Subcutaneous abdominal adipose tissue (tissue), 5 donors: ENCODE measurements at regions not wholly inside any gene's neighbourhood (a gene's known extent, or its start where the extent isn't known, plus 50 kb on each side); places are given as distances from the start of the nearest gene placed in this dataset.

Experiments
- H3K27ac ChIP-seq: one replicate; pipeline ENCODE4 v1.7.0; 2013; ENCODE audit warnings: low read depth, mild to moderate bottlenecking, inconsistent platforms, low read length, moderate library complexity
- H3K27me3 ChIP-seq, 5 donors: one replicate each; pipeline ENCODE4 v1.7.0; 2013; ENCODE audit warnings: low read length in 5 of 5, inconsistent platforms in 1 of 5; ENCODE audit not compliant: control insufficient read depth in 5 of 5, insufficient read depth in 4 of 5
- H3K36me3 ChIP-seq, 5 donors: one replicate each; pipeline ENCODE4 v1.7.0; 2013; ENCODE audit warnings: low read length in 5 of 5; ENCODE audit not compliant: control insufficient read depth in 5 of 5, insufficient read depth in 5 of 5
- H3K4me1 ChIP-seq, 5 donors: one replicate each; pipeline ENCODE4 v1.7.0; 2013; ENCODE audit warnings: low read length in 5 of 5, mild to moderate bottlenecking in 3 of 5, moderate library complexity in 1 of 5; ENCODE audit not compliant: control insufficient read depth in 5 of 5, insufficient read depth in 5 of 5
- H3K4me3 ChIP-seq, 5 donors: one replicate each; pipeline ENCODE4 v1.7.0; 2013; ENCODE audit warnings: low read length in 5 of 5, low read depth in 1 of 5
- H3K9ac ChIP-seq, 5 donors: one replicate each; pipeline ENCODE4 v1.7.0; 2013; ENCODE audit warnings: low read length in 5 of 5, mild to moderate bottlenecking in 4 of 5, moderate library complexity in 3 of 5
- H3K9me3 ChIP-seq, 5 donors: one replicate each; pipeline ENCODE4 v1.7.0; 2013; ENCODE audit warnings: low read length in 5 of 5; ENCODE audit not compliant: control insufficient read depth in 5 of 5
- donor health status: healthy.
- donor health status: healthy.
- donor health status: healthy.
- donor health status: healthy.
- donor health status: healthy.

GRCh38 chr18:40094441-40094840 lies 1860.6 kb upstream of the PIK3C3 start:
- Histone ChIP-seq H3K27ac (no peak overlapping the region), H3K4me3 (no peak overlapping the region), H3K36me3 (no peaks in the 10 kb centered on the region), H3K9ac (no peak overlapping the region), H3K27me3 (no peaks in the 10 kb centered on the region), H3K4me1 (no peaks in the 10 kb centered on the region), H3K9me3 (peaks cover 0 to 5% (median 0%) of the 10 kb centered on the region in 5 donors)

DNA sequence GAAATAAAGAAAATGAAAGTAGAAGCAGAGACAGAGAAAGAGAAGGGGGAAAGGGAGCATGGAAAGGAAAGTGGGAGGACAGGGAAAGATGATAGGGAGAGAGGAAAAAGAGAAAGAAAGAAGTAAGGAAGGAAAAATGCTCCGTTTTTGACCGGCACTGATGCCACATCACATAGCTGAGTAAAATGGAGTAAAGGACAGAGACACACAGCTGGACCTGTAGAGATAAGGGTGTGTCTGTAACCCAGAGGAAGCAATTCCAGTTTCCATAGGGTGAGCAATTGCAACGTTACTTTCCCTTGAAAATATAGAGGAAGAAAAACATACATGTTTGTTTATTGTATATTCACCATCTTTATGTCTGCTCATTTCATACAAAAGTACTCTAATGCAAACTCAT lies 1866.9 kb upstream of the PIK3C3 start:
- Histone ChIP-seq H3K27ac (no peak overlapping the region), H3K9me3 (peaks cover 0 to 5% (median 0%) of the 10 kb centered on the region in 5 donors), H3K27me3 (no peaks in the 10 kb centered on the region), H3K9ac (no peak overlapping the region), H3K4me3 (peak overlapping the region in 1 of 5 donors; percentile 32), H3K4me1 (no peaks in the 10 kb centered on the region), H3K36me3 (no peaks in the 10 kb centered on the region)

DNA sequence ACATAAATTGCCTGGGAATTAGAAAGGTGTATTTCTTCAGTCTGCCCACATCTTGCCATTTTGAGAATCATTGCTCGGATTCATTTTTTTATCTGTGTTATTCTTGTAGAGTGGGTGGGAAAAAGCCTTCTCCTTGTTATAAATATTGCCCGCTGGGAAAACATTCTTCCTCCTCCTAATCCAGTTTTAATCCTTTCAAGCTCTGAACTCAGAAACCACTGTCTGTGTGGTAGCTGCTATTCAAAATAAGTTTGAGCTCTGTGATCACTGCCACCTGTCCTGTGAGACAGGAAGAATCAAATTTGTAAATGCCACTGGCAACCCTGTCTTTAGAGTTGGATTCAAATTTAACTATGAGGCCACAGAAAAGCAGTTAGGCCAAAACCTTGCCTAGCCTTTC lies 1875.2 kb upstream of the PIK3C3 start:
- Histone ChIP-seq H3K9me3 (no peaks in the 10 kb centered on the region), H3K9ac (no peak overlapping the region), H3K36me3 (no peaks in the 10 kb centered on the region), H3K4me3 (no peak overlapping the region), H3K27ac (no peak overlapping the region), H3K27me3 (no peaks in the 10 kb centered on the region), H3K4me1 (no peaks in the 10 kb centered on the region)

DNA sequence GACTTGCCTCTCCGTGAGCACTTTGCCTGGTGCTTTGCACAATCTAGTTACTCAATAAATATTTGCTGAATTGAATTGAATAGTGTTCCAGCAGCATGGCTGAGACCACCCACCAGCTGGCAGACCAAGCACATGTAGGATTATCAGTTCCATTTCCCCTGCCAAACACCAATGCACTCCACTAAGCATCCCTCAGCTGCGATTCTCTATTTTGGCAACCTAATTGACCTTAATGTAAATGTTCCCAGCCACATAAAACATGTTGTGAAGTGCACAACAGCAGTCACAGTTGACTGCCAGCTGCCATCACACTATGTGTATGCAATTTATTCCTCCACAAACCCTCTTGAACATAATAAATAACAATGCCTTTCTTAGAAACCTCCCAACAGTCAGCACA lies 1879.4 kb upstream of the PIK3C3 start:
- Histone ChIP-seq H3K4me3 (no peak overlapping the region), H3K36me3 (no peaks in the 10 kb centered on the region), H3K27ac (no peak overlapping the region), H3K4me1 (no peaks in the 10 kb centered on the region), H3K9me3 (no peaks in the 10 kb centered on the region), H3K27me3 (no peaks in the 10 kb centered on the region), H3K9ac (no peak overlapping the region)

GRCh38 chr18:40072761-40073160 lies 1882.3 kb upstream of the PIK3C3 start:
- Histone ChIP-seq H3K4me1 (no peaks in the 10 kb centered on the region), H3K36me3 (no peaks in the 10 kb centered on the region), H3K4me3 (no peak overlapping the region), H3K9me3 (no peaks in the 10 kb centered on the region), H3K27me3 (no peaks in the 10 kb centered on the region), H3K27ac (no peak overlapping the region), H3K9ac (no peak overlapping the region)

GRCh38 chr18:40066368-40066767 lies 1888.7 kb upstream of the PIK3C3 start:
- H3K27me3 ChIP-seq, result no peaks in the 10 kb centered on the region
- H3K27ac ChIP-seq, result no peak overlapping the region
- peaks cover 0 to 11% (median 0%) of the 10 kb centered on the region in 5 donors for H3K4me1 ChIP-seq
- H3K9ac ChIP-seq, result no peak overlapping the region
- no peaks in the 10 kb centered on the region for H3K9me3 ChIP-seq
- H3K4me3 ChIP-seq, result no peak overlapping the region
- no peaks in the 10 kb centered on the region for H3K36me3 ChIP-seq

DNA sequence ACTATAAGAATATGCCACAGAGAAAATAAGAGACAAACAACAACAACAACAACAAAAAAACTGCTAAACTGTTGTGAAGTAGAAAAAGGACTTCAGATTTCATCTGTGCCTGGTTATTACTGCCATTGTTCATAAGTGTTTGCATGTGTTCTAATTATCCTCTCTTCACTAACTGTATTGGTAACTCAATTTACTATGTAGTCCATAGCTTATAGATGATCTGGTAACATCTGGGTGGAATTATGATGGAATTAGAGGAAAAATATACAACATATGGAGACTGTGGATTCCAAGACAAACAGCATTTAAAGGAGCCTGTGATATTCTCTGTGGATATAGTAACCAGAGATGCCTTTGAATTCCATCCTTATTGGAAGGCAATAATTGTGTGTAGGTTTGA lies 1891.5 kb upstream of the PIK3C3 start:
- no peaks in the 10 kb centered on the region for H3K9me3 ChIP-seq
- H3K9ac ChIP-seq, result no peak overlapping the region
- peaks cover 0 to 11% (median 0%) of the 10 kb centered on the region in 5 donors for H3K4me1 ChIP-seq
- H3K4me3 ChIP-seq, result no peak overlapping the region
- H3K27ac ChIP-seq, result no peak overlapping the region
- H3K27me3 ChIP-seq, result no peaks in the 10 kb centered on the region
- no peaks in the 10 kb centered on the region for H3K36me3 ChIP-seq

DNA sequence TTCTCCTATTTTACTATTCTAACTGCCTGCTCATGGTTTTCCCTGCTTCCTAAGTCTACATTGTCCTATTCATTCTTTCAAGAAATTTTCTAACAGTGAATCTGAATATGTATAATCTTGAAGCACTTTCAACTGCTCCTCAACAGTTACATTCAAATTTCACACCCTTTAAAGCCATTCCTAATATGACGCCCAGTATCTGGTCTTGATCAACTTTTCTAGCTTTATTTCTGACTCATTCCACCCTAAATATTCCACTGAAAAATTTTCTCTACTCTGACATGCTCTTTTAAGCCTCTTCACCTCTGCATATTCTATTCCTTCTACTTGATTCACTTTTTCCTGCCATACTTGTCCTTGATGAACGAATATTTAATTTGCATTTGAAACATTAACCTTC lies 1893.9 kb upstream of the PIK3C3 start:
- peaks cover 0 to 9% (median 4%) of the 10 kb centered on the region in 5 donors for H3K4me1 ChIP-seq

GRCh38 chr18:40060562-40060961 lies 1894.5 kb upstream of the PIK3C3 start:
- no peak overlapping the region for H3K9ac ChIP-seq
- no peaks in the 10 kb centered on the region for H3K27me3 ChIP-seq
- peaks cover 0 to 12% (median 5%) of the 10 kb centered on the region in 5 donors for H3K4me1 ChIP-seq
- no peak overlapping the region for H3K27ac ChIP-seq
- no peak overlapping the region for H3K4me3 ChIP-seq
- no peaks in the 10 kb centered on the region for H3K36me3 ChIP-seq
- no peaks in the 10 kb centered on the region for H3K9me3 ChIP-seq

More for the DNA sequence above, 1893.9 kb upstream of the PIK3C3 start:
- no peaks in the 10 kb centered on the region for H3K9me3 ChIP-seq
- H3K4me3 ChIP-seq, result no peak overlapping the region
- no peaks in the 10 kb centered on the region for H3K27me3 ChIP-seq
- no peak overlapping the region for H3K9ac ChIP-seq
- H3K27ac ChIP-seq, result no peak overlapping the region
- H3K36me3 ChIP-seq, result no peaks in the 10 kb centered on the region

GRCh38 chr18:40058811-40059570 lies 1896.0 kb upstream of the PIK3C3 start:
- no peak overlapping the region for H3K4me3 ChIP-seq
- no peaks in the 10 kb centered on the region for H3K9me3 ChIP-seq
- H3K36me3 ChIP-seq, result no peaks in the 10 kb centered on the region
- no peak overlapping the region for H3K9ac ChIP-seq
- H3K4me1 ChIP-seq, result peaks cover 0 to 17% (median 9%) of the 10 kb centered on the region in 5 donors
- no peak overlapping the region for H3K27ac ChIP-seq
- no peaks in the 10 kb centered on the region for H3K27me3 ChIP-seq
